ENCODE measurements at regions not wholly inside any gene's neighbourhood (a gene's known extent, or its start where the extent isn't known, plus 50 kb on each side); places are given as distances from the start of the nearest gene placed in this dataset.
"Not testable (repeated sequence)": the region's sequence is repeated elsewhere in the genome, so short reads cannot be mapped to it uniquely, and the experiment has no call there.

DNA sequence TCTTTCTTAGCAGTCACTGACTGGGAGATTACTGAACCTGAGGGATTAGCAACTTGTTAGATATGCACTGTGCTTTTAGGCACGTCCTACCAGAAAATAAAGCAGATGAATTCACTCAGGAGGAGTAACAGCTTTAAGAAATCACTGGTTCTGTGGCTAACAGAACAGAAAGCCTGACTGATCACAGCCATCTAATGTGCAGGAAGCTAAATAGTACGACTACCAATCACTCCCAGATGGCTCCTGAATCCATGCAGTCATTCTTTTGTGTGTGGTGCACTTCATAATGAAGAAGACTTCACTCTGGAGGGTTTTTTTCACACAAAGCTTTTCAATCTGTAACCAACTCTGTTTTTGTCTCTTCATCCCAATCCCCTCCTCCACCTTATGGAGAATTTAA, 305.3 kb upstream of the INTU start:
- DNase-seq (ENCODE audit: low spot score) = no peak
- no peak for TF ChIP-seq CTCF (IDR thresholded peaks at IDR 0.05; ENCODE audit: unreplicated experiment)
- H3K27me3 Mint-ChIP-seq (ENCODE audit: unreplicated experiment) = peaks cover 2% of the 10 kb centered on the region
- no peaks in the 10 kb centered on the region for H3K4me1 Mint-ChIP-seq (ENCODE audit: unreplicated experiment)
- no peak overlapping the region for H3K27ac Mint-ChIP-seq (ENCODE audit: unreplicated experiment)
- H3K36me3 Mint-ChIP-seq (ENCODE audit: low read depth, unreplicated experiment) = peaks cover 4% of the 10 kb centered on the region
- no peaks in the 10 kb centered on the region for H3K9me3 Mint-ChIP-seq (ENCODE audit: unreplicated experiment)
- no peak overlapping the region for H3K4me3 Mint-ChIP-seq (ENCODE audit: unreplicated experiment)

DNA sequence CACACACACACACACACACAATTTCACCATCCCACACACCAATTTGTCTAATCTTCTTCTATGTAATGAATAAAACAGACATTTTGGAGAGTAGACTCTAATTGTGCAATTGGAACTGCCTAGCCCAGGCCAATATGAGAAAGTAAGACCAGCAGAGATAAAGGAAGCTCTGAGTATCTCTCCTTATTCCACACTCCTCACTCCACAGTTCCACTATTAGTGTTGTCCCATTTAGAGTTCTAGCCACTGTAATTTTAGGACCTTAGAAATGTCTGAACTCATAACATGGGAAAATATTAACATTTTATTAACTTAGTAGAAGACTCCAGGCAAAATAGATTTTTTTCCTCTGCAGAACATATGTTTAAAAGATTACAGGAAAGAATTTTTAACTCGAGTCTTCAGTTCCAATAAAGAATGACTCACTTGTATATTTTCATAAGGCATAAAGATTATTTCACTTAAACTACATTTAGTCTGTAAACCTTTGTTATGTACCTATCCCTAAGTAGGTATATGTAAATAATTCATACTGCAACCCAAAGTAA, 297.6 kb upstream of the INTU start:
- Mint-ChIP-seq H3K9me3 (ENCODE audit: unreplicated experiment) (no peaks in the 10 kb centered on the region), H3K4me1 (ENCODE audit: unreplicated experiment) (no peaks in the 10 kb centered on the region), H3K27ac (ENCODE audit: unreplicated experiment) (no peak overlapping the region), H3K36me3 (ENCODE audit: low read depth, unreplicated experiment) (no peaks in the 10 kb centered on the region), H3K27me3 (ENCODE audit: unreplicated experiment) (no peaks in the 10 kb centered on the region), H3K4me3 (ENCODE audit: unreplicated experiment) (no peak overlapping the region)
- DNase-seq (ENCODE audit: low spot score) = no peak
- TF ChIP-seq CTCF (IDR thresholded peaks at IDR 0.05; ENCODE audit: unreplicated experiment) = no peak

DNA sequence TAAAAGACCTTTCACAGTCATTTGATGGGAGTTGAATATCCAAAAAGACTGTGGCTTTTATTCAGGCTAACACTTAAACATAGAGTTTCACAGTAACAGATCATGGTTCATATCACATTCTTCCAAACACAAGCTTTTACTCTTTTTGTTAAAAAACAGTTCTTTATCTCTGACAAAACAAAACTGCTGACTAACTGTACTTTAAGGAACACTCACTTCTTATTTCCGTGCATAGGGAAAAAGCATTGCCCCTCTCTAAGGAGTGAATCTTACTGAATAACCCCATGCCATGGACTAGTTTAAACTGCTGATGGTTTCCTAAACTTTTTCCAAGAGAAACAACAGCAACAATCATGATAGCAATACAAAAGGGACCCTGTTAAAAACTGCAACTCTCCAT, 297.0 kb upstream of the INTU start:
- H3K9me3 Mint-ChIP-seq (ENCODE audit: unreplicated experiment) = no peaks in the 10 kb centered on the region
- H3K4me3 Mint-ChIP-seq (ENCODE audit: unreplicated experiment) = no peak overlapping the region
- TF ChIP-seq CTCF (IDR thresholded peaks at IDR 0.05; ENCODE audit: unreplicated experiment) = no peak
- H3K36me3 Mint-ChIP-seq (ENCODE audit: low read depth, unreplicated experiment) = no peaks in the 10 kb centered on the region
- no peak for DNase-seq (ENCODE audit: low spot score)
- H3K27me3 Mint-ChIP-seq (ENCODE audit: unreplicated experiment) = no peaks in the 10 kb centered on the region
- no peaks in the 10 kb centered on the region for H3K4me1 Mint-ChIP-seq (ENCODE audit: unreplicated experiment)
- no peak overlapping the region for H3K27ac Mint-ChIP-seq (ENCODE audit: unreplicated experiment)

- DNase-seq (ENCODE audit: low spot score); H3K4me3 Mint-ChIP-seq (ENCODE audit: unreplicated experiment); H3K36me3 Mint-ChIP-seq (ENCODE audit: low read depth, unreplicated experiment); H3K9me3 Mint-ChIP-seq (ENCODE audit: unreplicated experiment); H3K27me3 Mint-ChIP-seq (ENCODE audit: unreplicated experiment); H3K4me1 Mint-ChIP-seq (ENCODE audit: unreplicated experiment); H3K27ac Mint-ChIP-seq (ENCODE audit: unreplicated experiment): not testable (repeated sequence)
Observed at GRCh38 chr4:127343123-127343522, 289.6 kb upstream of the INTU start.

GRCh38 chr4:127344071-127344470, 288.7 kb upstream of the INTU start:
- no peaks in the 10 kb centered on the region for H3K27me3 Mint-ChIP-seq (ENCODE audit: unreplicated experiment)
- H3K36me3 Mint-ChIP-seq (ENCODE audit: low read depth, unreplicated experiment) = no peaks in the 10 kb centered on the region
- H3K4me3 Mint-ChIP-seq (ENCODE audit: unreplicated experiment) = no peak overlapping the region
- no peak for TF ChIP-seq CTCF (IDR thresholded peaks at IDR 0.05; ENCODE audit: unreplicated experiment)
- no peak for DNase-seq (ENCODE audit: low spot score)
- no peaks in the 10 kb centered on the region for H3K4me1 Mint-ChIP-seq (ENCODE audit: unreplicated experiment)
- no peak overlapping the region for H3K27ac Mint-ChIP-seq (ENCODE audit: unreplicated experiment)
- no peaks in the 10 kb centered on the region for H3K9me3 Mint-ChIP-seq (ENCODE audit: unreplicated experiment)

- DNase-seq (ENCODE audit: low spot score) = no peak
- H3K36me3 Mint-ChIP-seq (ENCODE audit: low read depth, unreplicated experiment) = no peaks in the 10 kb centered on the region
- no peak overlapping the region for H3K4me3 Mint-ChIP-seq (ENCODE audit: unreplicated experiment)
- H3K9me3 Mint-ChIP-seq (ENCODE audit: unreplicated experiment) = no peaks in the 10 kb centered on the region
- H3K4me1 Mint-ChIP-seq (ENCODE audit: unreplicated experiment) = peaks cover 7% of the 10 kb centered on the region
- TF ChIP-seq CTCF (IDR thresholded peaks at IDR 0.05; ENCODE audit: unreplicated experiment) = no peak
- no peaks in the 10 kb centered on the region for H3K27me3 Mint-ChIP-seq (ENCODE audit: unreplicated experiment)
- H3K27ac Mint-ChIP-seq (ENCODE audit: unreplicated experiment) = no peak overlapping the region
Observed at GRCh38 chr4:127347936-127348335, 284.8 kb upstream of the INTU start.
